Mesenchymal stem cell (in vitro differentiated cells and primary cell): ENCODE measurements at regions not wholly inside any gene's neighbourhood (a gene's known extent, or its start where the extent isn't known, plus 50 kb on each side); places are given as distances from the start of the nearest gene placed in this dataset.

Experiments used
- DNase-seq: peaks from one replicate; pipeline ENCODE4 v3.0.0-alpha.2; 2013
- H2AFZ ChIP-seq: one replicate; pipeline ENCODE4 v1.6.1; 2013; ENCODE audit warnings: low read depth, mild to moderate bottlenecking, control low read depth, inconsistent platforms, low read length, moderate library complexity
- H2AK5ac ChIP-seq: 2 replicates; pipeline ENCODE4 v1.6.1; 2013; ENCODE audit warnings: low read length, moderate library complexity, mild to moderate bottlenecking, inconsistent platforms; ENCODE audit not compliant: severe bottlenecking
- H2BK120ac ChIP-seq: one replicate; pipeline ENCODE4 v1.6.1; 2013; ENCODE audit warnings: low read depth, mild to moderate bottlenecking, inconsistent platforms, low read length, moderate library complexity
- H2BK12ac ChIP-seq, 2 experiments: one replicate each; pipeline ENCODE4 v1.6.1; 2013; ENCODE audit warnings: inconsistent platforms in 2 of 2, low read length in 2 of 2, mild to moderate bottlenecking in 2 of 2, moderate library complexity in 2 of 2, control low read depth in 1 of 2
- H2BK15ac ChIP-seq: one replicate; pipeline ENCODE4 v1.6.1; 2013; ENCODE audit warnings: mild to moderate bottlenecking, low read depth, inconsistent platforms; ENCODE audit not compliant: poor library complexity, severe bottlenecking
- H2BK5ac ChIP-seq: 2 replicates; pipeline ENCODE4 v1.6.1; 2013; ENCODE audit warnings: low read depth, mild to moderate bottlenecking, low read length, control low read depth, inconsistent platforms; ENCODE audit not compliant: poor library complexity, severe bottlenecking
- H3K14ac ChIP-seq, 2 experiments: one replicate each; pipeline ENCODE4 v1.6.1; 2013; ENCODE audit warnings: inconsistent platforms in 2 of 2, low read length in 2 of 2, control low read depth in 1 of 2, mild to moderate bottlenecking in 1 of 2, moderate library complexity in 1 of 2
- H3K18ac ChIP-seq, 2 experiments: one replicate each; pipeline ENCODE4 v1.6.1; 2013; ENCODE audit warnings: inconsistent platforms in 2 of 2, low read length in 2 of 2, control low read depth in 1 of 2, low read depth in 1 of 2, mild to moderate bottlenecking in 1 of 2
- H3K23ac ChIP-seq, 2 experiments: one replicate each; pipeline ENCODE4 v1.6.1; 2013; ENCODE audit warnings: inconsistent platforms in 2 of 2, low read length in 2 of 2, mild to moderate bottlenecking in 2 of 2, moderate library complexity in 2 of 2, control low read depth in 1 of 2
- H3K27ac ChIP-seq: 2 replicates; pipeline ENCODE4 v1.5.1; 2013; ENCODE audit warnings: mild to moderate bottlenecking, moderate library complexity, low read length, control low read depth, inconsistent platforms; ENCODE audit not compliant: poor library complexity, severe bottlenecking
- H3K27me3 ChIP-seq, 2 experiments: 2 replicates each; pipeline versions ENCODE4 v1.6.1 to v1.7.0; 2013; ENCODE audit warnings: low read length in 2 of 2, mild to moderate bottlenecking in 2 of 2, moderate library complexity in 2 of 2, control low read depth in 1 of 2, inconsistent platforms in 1 of 2; ENCODE audit not compliant: control insufficient read depth in 1 of 2, insufficient read depth in 1 of 2
- H3K36me3 ChIP-seq, 2 experiments: 2 replicates each; pipeline versions ENCODE4 v1.6.1 to v1.7.0; 2013; ENCODE audit warnings: low read length in 2 of 2, control low read depth in 1 of 2, inconsistent platforms in 1 of 2, low read depth in 1 of 2, mild to moderate bottlenecking in 1 of 2; ENCODE audit not compliant: insufficient read depth in 2 of 2, control insufficient read depth in 1 of 2
- H3K4ac ChIP-seq, 2 experiments: one replicate each; pipeline ENCODE4 v1.6.1; 2013; ENCODE audit warnings: inconsistent platforms in 2 of 2, low read length in 2 of 2, mild to moderate bottlenecking in 2 of 2, moderate library complexity in 2 of 2, control low read depth in 1 of 2, low read depth in 1 of 2
- H3K4me1 ChIP-seq: 2 replicates; pipeline ENCODE4 v1.6.1; 2013; ENCODE audit warnings: low read depth, low read length, control low read depth; ENCODE audit not compliant: control insufficient read depth, insufficient read depth
- H3K4me2 ChIP-seq: 2 replicates; pipeline ENCODE4 v1.6.1; 2013; ENCODE audit warnings: low read length, mild to moderate bottlenecking, inconsistent platforms; ENCODE audit not compliant: poor library complexity, severe bottlenecking
- H3K4me3 ChIP-seq, 2 experiments: 2 replicates each; pipeline versions ENCODE4 v1.5.1 to v1.7.0; 2013; ENCODE audit warnings: low read length in 2 of 2, mild to moderate bottlenecking in 2 of 2, control low read depth in 1 of 2, low read depth in 1 of 2; ENCODE audit not compliant: insufficient read depth in 1 of 2
- H3K79me1 ChIP-seq: replicated peaks from 2 replicates; pipeline ENCODE4 v1.6.1; 2013; ENCODE audit warnings: mild to moderate bottlenecking, control low read depth, low read length, inconsistent platforms; ENCODE audit not compliant: poor library complexity, severe bottlenecking
- H3K9ac ChIP-seq: 2 replicates; pipeline ENCODE4 v1.7.0; 2013; ENCODE audit warnings: mild to moderate bottlenecking, low read length, moderate library complexity
- H3K9me3 ChIP-seq: 2 replicates; pipeline ENCODE4 v1.7.0; 2013; ENCODE audit warnings: mild to moderate bottlenecking, low read length; ENCODE audit not compliant: control insufficient read depth
- H4K8ac ChIP-seq: one replicate; pipeline ENCODE4 v1.6.1; 2013; ENCODE audit warnings: inconsistent platforms, mild to moderate bottlenecking, low read length, moderate library complexity
- H4K91ac ChIP-seq: one replicate; pipeline ENCODE4 v1.6.1; 2013; ENCODE audit warnings: mild to moderate bottlenecking, low read length, inconsistent platforms
- WGBS: methylation state at CpG from one replicate; pipeline ENCODE4 v1.1.7; 2013; ENCODE audit warnings: mixed read lengths; 5-methylcytosine and 5-hydroxymethylcytosine counted together

GRCh38 chr22:48799227-48799970, 1028.3 kb downstream of the BRD1 start:
- WGBS = 90% methylated on average over 16 of the region's 18 CpGs
- no peak for DNase-seq
- Histone ChIP-seq H2AK5ac (no peak overlapping the region), H3K36me3 (no peaks in the 10 kb centered on the region), H3K18ac (no peak overlapping the region), H3K23ac (no peak overlapping the region), H2BK5ac (no peak overlapping the region), H3K4me2 (no peak overlapping the region), H3K4me3 (no peak overlapping the region), H3K14ac (no peak overlapping the region), H3K27ac (no peak overlapping the region), H3K9ac (no peak overlapping the region), H3K27me3 (no peaks in the 10 kb centered on the region), H2BK15ac (no peak overlapping the region), H3K4me1 (no peaks in the 10 kb centered on the region), H4K8ac (no peak overlapping the region), H3K9me3 (no peaks in the 10 kb centered on the region), H2BK12ac (no peak overlapping the region), H4K91ac (no peak overlapping the region), H3K4ac (no peak overlapping the region), H2BK120ac (no peak overlapping the region), H3K79me1 (no peaks in the 10 kb centered on the region), H2AFZ (no peak overlapping the region)

GRCh38 chr22:48798281-48799226, 1029.1 kb downstream of the BRD1 start:
- no peak overlapping the region for H4K91ac ChIP-seq
- 83% methylated on average over 31 of the region's 31 CpGs for WGBS

GRCh38 chr22:48797731-48798130, 1029.9 kb downstream of the BRD1 start:
- no peak overlapping the region for H3K4me3 ChIP-seq
- no peak overlapping the region for H3K9ac ChIP-seq
- no peak overlapping the region for H3K14ac ChIP-seq
- H2AK5ac ChIP-seq = no peak overlapping the region
- peaks cover 1% of the 10 kb centered on the region for H3K4me1 ChIP-seq
- H2AFZ ChIP-seq = no peak overlapping the region
- DNase-seq = no peak
- no peaks in the 10 kb centered on the region for H3K79me1 ChIP-seq
- no peak overlapping the region for H4K91ac ChIP-seq
- no peaks in the 10 kb centered on the region for H3K36me3 ChIP-seq
- H3K27ac ChIP-seq = no peak overlapping the region
- H3K9me3 ChIP-seq = no peaks in the 10 kb centered on the region
- no peak overlapping the region for H3K4me2 ChIP-seq
- H2BK12ac ChIP-seq = no peak overlapping the region
- H3K4ac ChIP-seq = no peak overlapping the region
- 85% methylated on average over 8 of the region's 8 CpGs for whole genome bisulfite sequencing
- no peak overlapping the region for H4K8ac ChIP-seq
- no peak overlapping the region for H3K23ac ChIP-seq
- H2BK120ac ChIP-seq = no peak overlapping the region
- no peak overlapping the region for H3K18ac ChIP-seq
- H3K27me3 ChIP-seq = no peaks in the 10 kb centered on the region
- H2BK15ac ChIP-seq = no peak overlapping the region
- no peak overlapping the region for H2BK5ac ChIP-seq

More at GRCh38 chr22:48798281-48799226, 1029.1 kb downstream of the BRD1 start:
- Histone ChIP-seq H3K4me2 (no peak overlapping the region), H2AFZ (no peak overlapping the region), H3K27me3 (no peaks in the 10 kb centered on the region), H3K36me3 (no peaks in the 10 kb centered on the region), H3K4me3 (no peak overlapping the region), H2BK15ac (no peak overlapping the region), H2BK12ac (no peak overlapping the region), H3K23ac (no peak overlapping the region), H3K27ac (no peak overlapping the region), H3K79me1 (no peaks in the 10 kb centered on the region), H3K4me1 (peaks cover 1% of the 10 kb centered on the region), H2AK5ac (no peak overlapping the region), H2BK120ac (no peak overlapping the region), H3K4ac (no peak overlapping the region), H3K18ac (no peak overlapping the region), H2BK5ac (no peak overlapping the region), H3K9ac (no peak overlapping the region), H3K9me3 (no peaks in the 10 kb centered on the region), H3K14ac (no peak overlapping the region), H4K8ac (no peak overlapping the region)
- DNase-seq = no peak

- Histone ChIP-seq H2BK12ac (no peak overlapping the region), H3K9me3 (no peaks in the 10 kb centered on the region), H3K18ac (no peak overlapping the region), H2AK5ac (no peak overlapping the region), H3K79me1 (no peaks in the 10 kb centered on the region), H2BK15ac (no peak overlapping the region), H3K4me2 (no peak overlapping the region), H3K27ac (no peak overlapping the region), H3K4me1 (peaks cover 1% of the 10 kb centered on the region), H3K36me3 (no peaks in the 10 kb centered on the region), H2BK5ac (no peak overlapping the region), H3K9ac (no peak overlapping the region), H3K23ac (no peak overlapping the region), H4K8ac (no peak overlapping the region), H3K14ac (no peak overlapping the region), H3K27me3 (no peaks in the 10 kb centered on the region), H2AFZ (no peak overlapping the region), H4K91ac (no peak overlapping the region), H3K4ac (no peak overlapping the region), H2BK120ac (no peak overlapping the region), H3K4me3 (no peak overlapping the region)
- 79% methylated on average over 12 of the region's 14 CpGs for WGBS
- no peak for DNase-seq
These were observed 1031.2 kb downstream of the BRD1 start for GRCh38 chr22:48796310-48797015.
